Endodermal cell (in vitro differentiated cells): ENCODE measurements at regions not wholly inside any gene's neighbourhood (a gene's known extent, or its start where the extent isn't known, plus 50 kb on each side); places are given as distances from the start of the nearest gene placed in this dataset.

Experiments used
- DNase-seq: peaks from one replicate; pipeline ENCODE4 v3.0.0-alpha.2; 2017
- H3K27ac ChIP-seq: 2 replicates; pipeline ENCODE4 v1.5.1; 2013; ENCODE audit warnings: mild to moderate bottlenecking, low read depth, low read length, moderate library complexity
- H3K27me3 ChIP-seq: 2 replicates; pipeline ENCODE4 v1.6.1; 2013; ENCODE audit warnings: mild to moderate bottlenecking, low read length, moderate library complexity; ENCODE audit not compliant: insufficient read depth, control insufficient read depth, poor library complexity, severe bottlenecking
- H3K36me3 ChIP-seq: 2 replicates; pipeline ENCODE4 v1.7.0; 2013; ENCODE audit warnings: mild to moderate bottlenecking, low read length, moderate library complexity; ENCODE audit not compliant: control insufficient read depth, insufficient read depth
- H3K4me1 ChIP-seq: one replicate; pipeline ENCODE4 v1.7.0; 2013; ENCODE audit warnings: low read length; ENCODE audit not compliant: control insufficient read depth, insufficient read depth
- H3K4me3 ChIP-seq: 2 replicates; pipeline ENCODE4 v1.5.1; 2013; ENCODE audit warnings: mild to moderate bottlenecking, low read length, moderate library complexity
- H3K9ac ChIP-seq: 2 replicates; pipeline ENCODE4 v1.6.1; 2013; ENCODE audit warnings: mild to moderate bottlenecking, low read length, moderate library complexity; ENCODE audit not compliant: poor library complexity, severe bottlenecking; ENCODE audit errors: extremely low read depth
- H3K9me3 ChIP-seq: 2 replicates; pipeline ENCODE4 v1.6.1; 2013; ENCODE audit warnings: mild to moderate bottlenecking, low read length, moderate library complexity; ENCODE audit not compliant: control insufficient read depth
- H3K27ac Mint-ChIP-seq: 2 replicates; pipeline ENCODE4 v1.8.0; 2020; ENCODE audit warnings: mixed read lengths
- H3K27me3 Mint-ChIP-seq: 2 replicates; pipeline ENCODE4 v1.8.0; 2021; ENCODE audit warnings: mild to moderate bottlenecking, mixed read lengths; ENCODE audit not compliant: insufficient read depth
- H3K36me3 Mint-ChIP-seq: 2 replicates; pipeline ENCODE4 v1.8.0; 2020; ENCODE audit warnings: low read depth, mixed read lengths
- H3K4me1 Mint-ChIP-seq: 2 replicates; pipeline ENCODE4 v1.8.0; 2020; ENCODE audit warnings: mixed read lengths
- H3K4me3 Mint-ChIP-seq: 2 replicates; pipeline ENCODE4 v1.8.0; 2020; ENCODE audit warnings: mild to moderate bottlenecking, moderate library complexity, mixed read lengths
- H3K9me3 Mint-ChIP-seq: 2 replicates; pipeline ENCODE4 v1.8.0; 2020; ENCODE audit warnings: mild to moderate bottlenecking, mixed read lengths
- CTCF ChIP-seq: fragments of 200-600 bp; sonication (generic); conservative IDR thresholded peaks from 2 replicates; pipeline ENCODE4 v1.5.0; 2021; ENCODE audit warnings: antibody characterized with exemption, mild to moderate bottlenecking
- WGBS, 2 experiments: methylation state at CpG; one replicate each; pipeline versions ENCODE4 v1.1.5 to v1.1.7; 2013; ENCODE audit warnings: missing lambda C conversion rate in 2 of 2, mixed read lengths in 1 of 2; ENCODE audit not compliant: insufficient coverage in 1 of 2, insufficient read length in 1 of 2; 5-methylcytosine and 5-hydroxymethylcytosine counted together

DNA sequence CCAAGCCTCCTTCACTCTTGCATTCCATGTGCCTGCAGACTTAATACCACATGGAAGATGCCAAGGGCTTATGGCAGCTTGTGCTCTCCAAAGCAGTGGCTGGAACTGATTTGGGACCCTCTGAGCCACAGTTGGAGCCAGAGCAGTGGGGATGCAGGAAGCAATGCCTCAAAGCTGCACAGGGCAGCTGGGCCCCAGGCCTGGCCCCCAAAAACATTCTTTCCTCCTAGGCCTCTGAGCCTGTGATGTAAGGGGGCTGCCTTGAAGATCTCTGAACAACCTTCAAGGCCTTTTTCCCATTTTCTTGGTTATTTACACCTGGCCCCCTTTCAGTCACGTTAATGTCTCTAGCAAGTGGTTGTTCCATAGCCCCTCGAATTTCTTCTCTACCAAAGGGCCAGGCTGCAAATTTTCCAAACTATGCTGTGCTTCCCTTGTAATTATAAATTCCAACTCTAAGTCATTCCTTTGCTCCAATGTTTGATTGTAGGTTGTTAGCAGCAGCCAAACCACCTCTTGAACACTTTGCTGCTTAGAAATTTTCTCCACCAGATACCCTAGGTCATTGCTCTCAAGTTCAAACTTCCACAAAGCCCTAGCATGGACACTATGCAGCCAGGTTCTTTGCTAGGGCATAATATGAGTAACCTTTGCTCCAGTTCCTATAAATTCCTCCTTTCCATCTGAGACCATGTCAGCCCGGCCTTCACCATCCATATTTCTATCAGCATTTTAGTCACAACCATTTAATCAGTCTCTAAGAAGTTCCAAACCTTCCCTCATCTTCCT, 245.0 kb upstream of the RBBP8 start:
- H3K27me3 Mint-ChIP-seq: peaks cover 3% of the 10 kb centered on the region
- DNase-seq: no peak
- TF ChIP-seq CTCF: no peak
- Histone ChIP-seq H3K27ac (no peak overlapping the region), H3K4me1 (no peaks in the 10 kb centered on the region), H3K36me3 (no peaks in the 10 kb centered on the region), H3K27me3 (no peaks in the 10 kb centered on the region), H3K9ac (no peak overlapping the region), H3K4me3 (no peak overlapping the region), H3K9me3 (peaks cover 21% of the 10 kb centered on the region)
- 61 to 62% methylated on average over 3 of the region's 3 CpGs for WGBS, 2 experiments
- H3K27ac Mint-ChIP-seq: no peak overlapping the region
- H3K9me3 Mint-ChIP-seq: peaks cover 3% of the 10 kb centered on the region
- H3K4me1 Mint-ChIP-seq: no peaks in the 10 kb centered on the region
- H3K4me3 Mint-ChIP-seq: no peak overlapping the region
- H3K36me3 Mint-ChIP-seq: no peaks in the 10 kb centered on the region

GRCh38 chr18:22688877-22689496, 244.1 kb upstream of the RBBP8 start:
- H3K4me3 Mint-ChIP-seq: no peak overlapping the region
- WGBS, 2 experiments: 87 to 91% methylated on average over 4 of the region's 4 CpGs
- no peak for TF ChIP-seq CTCF

GRCh38 chr18:22689712-22690111, 243.4 kb upstream of the RBBP8 start:
- no peaks in the 10 kb centered on the region for H3K27me3 ChIP-seq
- TF ChIP-seq CTCF: no peak

More at GRCh38 chr18:22688877-22689496, 244.1 kb upstream of the RBBP8 start:
- H3K36me3 Mint-ChIP-seq: no peaks in the 10 kb centered on the region
- H3K4me1 ChIP-seq: no peaks in the 10 kb centered on the region
- H3K27ac Mint-ChIP-seq: no peak overlapping the region
- no peak overlapping the region for H3K4me3 ChIP-seq
- no peaks in the 10 kb centered on the region for H3K27me3 ChIP-seq
- H3K9me3 Mint-ChIP-seq: peaks cover 3% of the 10 kb centered on the region
- H3K27me3 Mint-ChIP-seq: peaks cover 3% of the 10 kb centered on the region
- H3K27ac ChIP-seq: no peak overlapping the region
- H3K9ac ChIP-seq: no peak overlapping the region
- peaks cover 21% of the 10 kb centered on the region for H3K9me3 ChIP-seq
- no peak for DNase-seq
- no peaks in the 10 kb centered on the region for H3K36me3 ChIP-seq
- H3K4me1 Mint-ChIP-seq: no peaks in the 10 kb centered on the region

More at GRCh38 chr18:22689712-22690111, 243.4 kb upstream of the RBBP8 start:
- Mint-ChIP-seq H3K4me1 (peaks cover under 1% of the 10 kb centered on the region), H3K27ac (no peak overlapping the region), H3K9me3 (peaks cover 3% of the 10 kb centered on the region), H3K27me3 (peaks cover 3% of the 10 kb centered on the region), H3K4me3 (no peak overlapping the region), H3K36me3 (no peaks in the 10 kb centered on the region)
- Histone ChIP-seq H3K36me3 (no peaks in the 10 kb centered on the region), H3K9me3 (peaks cover 21% of the 10 kb centered on the region), H3K4me1 (no peaks in the 10 kb centered on the region), H3K27ac (no peak overlapping the region), H3K4me3 (no peak overlapping the region), H3K9ac (no peak overlapping the region)
- no peak for DNase-seq
